ENCODE measurements at regions not wholly inside any gene's neighbourhood (a gene's known extent, or its start where the extent isn't known, plus 50 kb on each side); places are given as distances from the start of the nearest gene placed in this dataset.

GRCh38 chr6:80467408-80467807 lies 360.9 kb downstream of the BCKDHB start:
- DNase-seq (ENCODE audit: insufficient read length, low spot score) (no peak), FAIRE-seq (no peak)
- TF ChIP-seq TAF1 (IDR thresholded peaks at IDR 0.05; ENCODE audit: low read depth, low read length) (no peak), POU2F2 (IDR thresholded peaks at IDR 0.05; ENCODE audit: low read depth, low read length) (no peak), PAX5 (IDR thresholded peaks at IDR 0.05; ENCODE audit: insufficient read depth, low read length, severe bottlenecking) (no peak), POLR2AphosphoS5 (IDR thresholded peaks at IDR 0.05; ENCODE audit: low read depth, low read length) (no peak), POLR2A (IDR thresholded peaks at IDR 0.05; ENCODE audit: low read depth, low read length) (no peak), SPI1 (IDR thresholded peaks at IDR 0.05; ENCODE audit: low read depth, low read length) (no peak)

DNA sequence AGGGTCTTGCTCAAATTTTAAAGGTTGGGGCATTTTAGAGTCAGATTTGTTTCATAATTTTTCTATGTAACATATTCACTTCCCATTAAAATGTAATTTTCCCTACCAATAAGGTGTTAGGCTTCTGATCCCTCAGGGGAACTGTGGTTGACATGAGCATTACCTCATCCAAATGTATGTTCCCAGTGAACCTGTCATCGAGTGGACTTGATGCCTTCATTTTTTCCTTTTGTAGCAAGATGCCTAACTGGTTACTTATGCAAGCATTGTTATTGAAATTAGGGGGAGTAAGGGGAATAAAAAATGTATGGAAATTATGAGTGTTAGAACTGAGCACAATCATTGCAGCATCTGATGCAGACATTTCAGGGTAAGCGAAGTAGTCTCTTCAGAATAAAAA lies 360.5 kb downstream of the BCKDHB start:
- FAIRE-seq (no peak), DNase-seq (ENCODE audit: insufficient read length, low spot score) (no peak)
- TF ChIP-seq TAF1 (IDR thresholded peaks at IDR 0.05; ENCODE audit: low read depth, low read length) (no peak), SPI1 (IDR thresholded peaks at IDR 0.05; ENCODE audit: low read depth, low read length) (no peak), PAX5 (IDR thresholded peaks at IDR 0.05; ENCODE audit: insufficient read depth, low read length, severe bottlenecking) (no peak), POLR2AphosphoS5 (IDR thresholded peaks at IDR 0.05; ENCODE audit: low read depth, low read length) (no peak), POU2F2 (IDR thresholded peaks at IDR 0.05; ENCODE audit: low read depth, low read length) (no peak), POLR2A (IDR thresholded peaks at IDR 0.05; ENCODE audit: low read depth, low read length) (no peak)

GRCh38 chr6:80465513-80465912 lies 359.0 kb downstream of the BCKDHB start:
- FAIRE-seq: no peak

GRCh38 chr6:80464901-80465300 lies 358.4 kb downstream of the BCKDHB start:
- DNase-seq (ENCODE audit: insufficient read length, low spot score) (no peak), FAIRE-seq (no peak)
- TF ChIP-seq TAF1 (IDR thresholded peaks at IDR 0.05; ENCODE audit: low read depth, low read length): no peak
- no peak for TF ChIP-seq SPI1 (IDR thresholded peaks at IDR 0.05; ENCODE audit: low read depth, low read length)
- TF ChIP-seq PAX5 (IDR thresholded peaks at IDR 0.05; ENCODE audit: insufficient read depth, low read length, severe bottlenecking): no peak
- no peak for TF ChIP-seq POLR2AphosphoS5 (IDR thresholded peaks at IDR 0.05; ENCODE audit: low read depth, low read length)
- TF ChIP-seq POLR2A (IDR thresholded peaks at IDR 0.05; ENCODE audit: low read depth, low read length): no peak
- TF ChIP-seq POU2F2 (IDR thresholded peaks at IDR 0.05; ENCODE audit: low read depth, low read length): no peak

More at GRCh38 chr6:80465513-80465912, 359.0 kb downstream of the BCKDHB start:
- no peak for TF ChIP-seq PAX5 (IDR thresholded peaks at IDR 0.05; ENCODE audit: insufficient read depth, low read length, severe bottlenecking)
- TF ChIP-seq POLR2A (IDR thresholded peaks at IDR 0.05; ENCODE audit: low read depth, low read length): no peak
- no peak for TF ChIP-seq POU2F2 (IDR thresholded peaks at IDR 0.05; ENCODE audit: low read depth, low read length)
- TF ChIP-seq TAF1 (IDR thresholded peaks at IDR 0.05; ENCODE audit: low read depth, low read length): no peak
- TF ChIP-seq POLR2AphosphoS5 (IDR thresholded peaks at IDR 0.05; ENCODE audit: low read depth, low read length): no peak
- no peak for TF ChIP-seq SPI1 (IDR thresholded peaks at IDR 0.05; ENCODE audit: low read depth, low read length)
- no peak for DNase-seq (ENCODE audit: insufficient read length, low spot score)

DNA sequence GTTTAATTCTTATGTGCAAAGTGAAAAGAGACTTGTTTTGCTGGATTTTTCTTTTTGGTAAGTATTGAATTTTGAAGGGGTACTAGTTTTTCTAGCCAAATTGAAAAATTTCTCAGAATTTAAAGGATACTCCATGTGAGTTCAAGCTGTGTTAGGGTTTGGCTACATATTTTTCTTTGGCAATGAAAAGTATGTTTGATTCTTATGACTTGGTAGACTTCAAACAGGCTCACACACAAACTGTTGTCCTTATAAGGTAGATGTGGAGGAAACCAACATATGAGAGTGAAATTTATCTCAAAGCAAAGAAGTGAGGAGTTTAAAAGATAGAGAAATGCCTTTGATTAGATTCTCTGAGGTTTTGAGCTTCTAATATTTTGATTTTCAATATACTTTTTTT lies 356.7 kb downstream of the BCKDHB start:
- no peak for DNase-seq (ENCODE audit: insufficient read length, low spot score)
- FAIRE-seq: no peak
- TF ChIP-seq PAX5 (IDR thresholded peaks at IDR 0.05; ENCODE audit: insufficient read depth, low read length, severe bottlenecking) (no peak), POLR2AphosphoS5 (IDR thresholded peaks at IDR 0.05; ENCODE audit: low read depth, low read length) (no peak), POLR2A (IDR thresholded peaks at IDR 0.05; ENCODE audit: low read depth, low read length) (no peak), POU2F2 (IDR thresholded peaks at IDR 0.05; ENCODE audit: low read depth, low read length) (no peak), SPI1 (IDR thresholded peaks at IDR 0.05; ENCODE audit: low read depth, low read length) (no peak), TAF1 (IDR thresholded peaks at IDR 0.05; ENCODE audit: low read depth, low read length) (no peak)

GRCh38 chr6:80460257-80460865 lies 353.9 kb downstream of the BCKDHB start:
- FAIRE-seq (no peak), DNase-seq (ENCODE audit: insufficient read length, low spot score) (no peak)
- TF ChIP-seq POLR2AphosphoS5 (IDR thresholded peaks at IDR 0.05; ENCODE audit: low read depth, low read length) (no peak), TAF1 (IDR thresholded peaks at IDR 0.05; ENCODE audit: low read depth, low read length) (no peak), POU2F2 (IDR thresholded peaks at IDR 0.05; ENCODE audit: low read depth, low read length) (no peak), PAX5 (IDR thresholded peaks at IDR 0.05; ENCODE audit: insufficient read depth, low read length, severe bottlenecking) (no peak), POLR2A (IDR thresholded peaks at IDR 0.05; ENCODE audit: low read depth, low read length) (no peak)

GRCh38 chr6:80457439-80457933 lies 351.0 kb downstream of the BCKDHB start:
- DNase-seq (ENCODE audit: insufficient read length, low spot score) (no peak), FAIRE-seq (no peak)
- no peak for TF ChIP-seq SPI1 (IDR thresholded peaks at IDR 0.05; ENCODE audit: low read depth, low read length)

GRCh38 chr6:80456724-80457438 lies 350.4 kb downstream of the BCKDHB start:
- no peak for TF ChIP-seq POLR2AphosphoS5 (IDR thresholded peaks at IDR 0.05; ENCODE audit: low read depth, low read length)
- TF ChIP-seq PAX5 (IDR thresholded peaks at IDR 0.05; ENCODE audit: insufficient read depth, low read length, severe bottlenecking): no peak
- TF ChIP-seq TAF1 (IDR thresholded peaks at IDR 0.05; ENCODE audit: low read depth, low read length): no peak
- no peak for TF ChIP-seq POU2F2 (IDR thresholded peaks at IDR 0.05; ENCODE audit: low read depth, low read length)
- TF ChIP-seq SPI1 (IDR thresholded peaks at IDR 0.05; ENCODE audit: low read depth, low read length): no peak
- TF ChIP-seq POLR2A (IDR thresholded peaks at IDR 0.05; ENCODE audit: low read depth, low read length): no peak
- DNase-seq (ENCODE audit: insufficient read length, low spot score): no peak
- no peak for FAIRE-seq

- no peak for TF ChIP-seq PAX5 (IDR thresholded peaks at IDR 0.05; ENCODE audit: insufficient read depth, low read length, severe bottlenecking)
- TF ChIP-seq POLR2A (IDR thresholded peaks at IDR 0.05; ENCODE audit: low read depth, low read length): no peak
- TF ChIP-seq TAF1 (IDR thresholded peaks at IDR 0.05; ENCODE audit: low read depth, low read length): no peak
- TF ChIP-seq POLR2AphosphoS5 (IDR thresholded peaks at IDR 0.05; ENCODE audit: low read depth, low read length): no peak
- no peak for TF ChIP-seq SPI1 (IDR thresholded peaks at IDR 0.05; ENCODE audit: low read depth, low read length)
- TF ChIP-seq POU2F2 (IDR thresholded peaks at IDR 0.05; ENCODE audit: low read depth, low read length): no peak
- no peak for FAIRE-seq
- no peak for DNase-seq (ENCODE audit: insufficient read length, low spot score)
Measured at GRCh38 chr6:80454661-80455365, 348.3 kb downstream of the BCKDHB start.

Measured in GM12891 (cell line).